Mesendoderm (in vitro differentiated cells): ENCODE measurements at regions not wholly inside any gene's neighbourhood (a gene's known extent, or its start where the extent isn't known, plus 50 kb on each side); places are given as distances from the start of the nearest gene placed in this dataset.

Experiments used
- DNase-seq: peaks from one replicate; pipeline ENCODE4 v3.0.0; 2013
- H2AK5ac ChIP-seq: 2 replicates; pipeline ENCODE4 v1.6.1; 2013; ENCODE audit warnings: low read length, inconsistent platforms
- H2BK120ac ChIP-seq: 2 replicates; pipeline ENCODE4 v1.6.1; 2013; ENCODE audit warnings: low read depth, mild to moderate bottlenecking, low read length, moderate library complexity, mixed read lengths
- H2BK15ac ChIP-seq: replicated peaks from 2 replicates; pipeline ENCODE4 v1.6.1; 2013; ENCODE audit warnings: low read depth, mild to moderate bottlenecking, moderate library complexity
- H2BK5ac ChIP-seq: 2 replicates; pipeline ENCODE4 v1.6.1; 2013; ENCODE audit warnings: low read length, inconsistent platforms
- H3K18ac ChIP-seq: 2 replicates; pipeline ENCODE4 v1.6.1; 2013; ENCODE audit warnings: mild to moderate bottlenecking, low read length, mixed read lengths
- H3K23ac ChIP-seq: one replicate; pipeline ENCODE4 v1.6.1; 2013; ENCODE audit warnings: low read length
- H3K27ac ChIP-seq: 2 replicates; pipeline ENCODE4 v1.5.1; 2013; ENCODE audit warnings: low read depth, mild to moderate bottlenecking, inconsistent platforms, low read length, moderate library complexity
- H3K27me3 ChIP-seq: 2 replicates; pipeline ENCODE4 v1.6.1; 2013; ENCODE audit warnings: low read length, control low read depth, mild to moderate bottlenecking, inconsistent platforms; ENCODE audit not compliant: insufficient read depth, poor library complexity
- H3K36me3 ChIP-seq: 2 replicates; pipeline ENCODE4 v1.6.1; 2013; ENCODE audit warnings: low read length, inconsistent platforms; ENCODE audit not compliant: control insufficient read depth, insufficient read depth
- H3K4ac ChIP-seq: one replicate; pipeline ENCODE4 v1.6.1; 2013; ENCODE audit warnings: low read depth, mild to moderate bottlenecking, low read length, moderate library complexity
- H3K4me1 ChIP-seq: 2 replicates; pipeline ENCODE4 v1.6.1; 2013; ENCODE audit warnings: low read depth, low read length, inconsistent platforms; ENCODE audit not compliant: control insufficient read depth
- H3K4me2 ChIP-seq: 2 replicates; pipeline ENCODE4 v1.6.1; 2013; ENCODE audit warnings: low read length
- H3K4me3 ChIP-seq: 2 replicates; pipeline ENCODE4 v1.5.1; 2013; ENCODE audit warnings: mild to moderate bottlenecking, low read length
- H3K56ac ChIP-seq: one replicate; pipeline ENCODE4 v1.6.1; 2013; ENCODE audit warnings: low read length
- H3K79me1 ChIP-seq: 2 replicates; pipeline ENCODE4 v1.6.1; 2013; ENCODE audit warnings: low read length, inconsistent platforms
- H3K79me2 ChIP-seq: 2 replicates; pipeline ENCODE4 v1.6.1; 2013; ENCODE audit warnings: mild to moderate bottlenecking, low read length; ENCODE audit not compliant: control insufficient read depth, insufficient read depth
- H3K9ac ChIP-seq: 2 replicates; pipeline ENCODE4 v1.6.1; 2013; ENCODE audit warnings: low read length, inconsistent platforms
- H4K5ac ChIP-seq: one replicate; pipeline ENCODE4 v1.6.1; 2013; ENCODE audit warnings: low read length
- H4K8ac ChIP-seq: one replicate; pipeline ENCODE4 v1.6.1; 2013; ENCODE audit warnings: low read depth, mild to moderate bottlenecking, control low read depth, low read length, moderate library complexity
- WGBS: extraction: QIAGEN DNeasy Blood & Tissue Kit; methylation state at CpG from one replicate; pipeline ENCODE4 v1.1.7; 2013; ENCODE audit warnings: low lambda C conversion rate, missing lambda C conversion rate; ENCODE audit not compliant: insufficient coverage; ENCODE audit errors: extremely low coverage; 5-methylcytosine and 5-hydroxymethylcytosine counted together

DNA sequence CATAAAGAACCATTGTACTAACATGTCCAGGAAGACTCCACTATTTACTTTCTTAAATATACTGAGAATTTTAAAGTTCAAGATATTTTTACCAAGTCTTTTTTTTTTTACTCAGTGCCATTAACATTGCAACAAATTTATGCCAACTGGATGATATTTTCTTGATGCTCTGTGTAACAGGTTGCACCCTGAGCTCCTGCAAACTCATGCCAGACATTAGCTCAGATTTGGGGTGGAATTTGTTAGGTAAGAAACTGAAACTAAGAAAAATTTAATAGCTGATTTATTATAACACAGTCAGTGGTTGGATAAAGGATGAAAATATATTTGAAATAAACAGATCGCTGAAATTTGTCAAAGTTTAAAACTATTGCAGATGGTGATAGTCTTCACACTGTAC lies 228.6 kb upstream of the SPHKAP start:
- H3K4me3 ChIP-seq = no peak overlapping the region
- H3K23ac ChIP-seq = no peak overlapping the region
- WGBS = no CpG with 5 or more reads among the region's 1 CpG
- no peaks in the 10 kb centered on the region for H3K27me3 ChIP-seq
- DNase-seq = no peak
- no peak overlapping the region for H2BK5ac ChIP-seq
- no peak overlapping the region for H2BK15ac ChIP-seq
- H3K79me2 ChIP-seq = no peaks in the 10 kb centered on the region
- no peak overlapping the region for H3K18ac ChIP-seq
- H3K27ac ChIP-seq = no peak overlapping the region
- no peak overlapping the region for H3K9ac ChIP-seq
- no peak overlapping the region for H2AK5ac ChIP-seq
- no peak overlapping the region for H3K4ac ChIP-seq
- no peaks in the 10 kb centered on the region for H3K4me1 ChIP-seq
- H4K8ac ChIP-seq = no peak overlapping the region
- H2BK120ac ChIP-seq = no peak overlapping the region
- H3K36me3 ChIP-seq = no peaks in the 10 kb centered on the region
- no peak overlapping the region for H3K4me2 ChIP-seq
- H3K79me1 ChIP-seq = no peaks in the 10 kb centered on the region
- no peak overlapping the region for H3K56ac ChIP-seq
- no peak overlapping the region for H4K5ac ChIP-seq

GRCh38 chr2:228409493-228409892 lies 228.0 kb upstream of the SPHKAP start:
- Histone ChIP-seq H3K9ac (no peak overlapping the region), H2BK5ac (no peak overlapping the region), H3K4me2 (no peak overlapping the region), H3K27ac (no peak overlapping the region), H2AK5ac (no peak overlapping the region), H3K4ac (no peak overlapping the region), H2BK120ac (no peak overlapping the region), H4K8ac (no peak overlapping the region), H3K36me3 (no peaks in the 10 kb centered on the region), H3K27me3 (no peaks in the 10 kb centered on the region), H4K5ac (no peak overlapping the region), H3K18ac (no peak overlapping the region), H3K56ac (no peak overlapping the region), H3K79me2 (no peaks in the 10 kb centered on the region), H3K79me1 (no peaks in the 10 kb centered on the region), H2BK15ac (no peak overlapping the region), H3K4me3 (no peak overlapping the region), H3K23ac (no peak overlapping the region), H3K4me1 (no peaks in the 10 kb centered on the region)
- no peak for DNase-seq
- WGBS = no CpG with 5 or more reads among the region's 1 CpG

DNA sequence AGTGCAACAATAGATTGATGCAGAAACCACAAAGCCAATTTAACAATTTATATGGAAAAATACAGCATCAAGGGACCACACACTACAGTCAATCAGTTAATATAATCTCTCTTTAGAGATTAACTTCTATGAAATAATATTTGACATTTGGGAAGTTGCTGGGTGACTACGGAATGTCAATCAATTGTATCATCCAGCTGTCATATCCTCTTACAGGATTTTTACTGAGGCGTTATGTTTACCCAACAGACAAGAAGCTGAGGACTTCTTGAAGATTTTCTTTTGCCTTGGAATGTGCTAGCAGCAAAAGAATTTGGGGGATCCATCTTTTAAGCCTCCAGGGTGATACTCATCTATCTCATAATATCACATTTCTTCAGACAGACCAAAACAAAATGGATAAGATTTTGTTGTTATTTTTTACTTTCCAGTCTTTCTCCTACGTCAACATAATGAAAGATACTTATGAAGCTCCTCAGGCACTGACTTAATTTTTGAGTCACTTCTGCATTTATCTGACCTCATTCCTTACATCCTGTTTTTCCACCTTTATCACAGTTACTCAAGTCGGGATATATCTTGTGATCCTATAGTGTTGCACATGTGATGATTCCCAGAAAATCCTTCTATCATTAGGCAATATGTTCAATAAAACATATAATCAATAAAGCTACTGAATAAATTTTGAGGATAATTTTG lies 227.2 kb upstream of the SPHKAP start:
- Histone ChIP-seq H3K23ac (no peak overlapping the region), H3K56ac (no peak overlapping the region), H3K18ac (no peak overlapping the region), H2BK5ac (no peak overlapping the region), H2BK120ac (no peak overlapping the region), H2BK15ac (no peak overlapping the region), H3K27ac (no peak overlapping the region), H3K4me2 (no peak overlapping the region), H3K4ac (no peak overlapping the region), H3K79me1 (no peaks in the 10 kb centered on the region), H4K5ac (no peak overlapping the region), H4K8ac (no peak overlapping the region), H3K27me3 (no peaks in the 10 kb centered on the region), H3K36me3 (no peaks in the 10 kb centered on the region), H3K4me3 (no peak overlapping the region), H3K9ac (no peak overlapping the region), H2AK5ac (no peak overlapping the region), H3K79me2 (no peaks in the 10 kb centered on the region), H3K4me1 (no peaks in the 10 kb centered on the region)
- DNase-seq = no peak
- WGBS = no CpG with 5 or more reads among the region's 4 CpGs

DNA sequence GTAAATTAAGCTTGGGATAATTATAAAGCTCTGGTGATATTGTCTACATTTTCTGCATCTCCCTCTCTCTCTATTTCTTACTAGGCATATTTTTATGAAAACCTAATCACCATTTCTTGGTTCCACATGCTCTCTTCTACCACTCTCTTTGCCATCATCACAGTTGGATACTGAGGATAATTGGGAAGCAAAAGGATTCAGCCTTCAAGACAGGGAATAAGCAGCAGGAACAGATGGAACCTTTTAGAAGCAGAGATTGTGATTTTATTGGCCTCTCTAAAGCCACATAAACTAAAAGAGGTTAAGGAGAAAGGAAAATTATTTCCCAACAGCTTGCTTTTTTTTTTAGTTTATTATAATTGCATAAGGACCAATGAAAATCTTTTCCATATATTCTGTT lies 226.3 kb upstream of the SPHKAP start:
- Histone ChIP-seq H3K36me3 (no peaks in the 10 kb centered on the region), H3K9ac (no peak overlapping the region), H3K4me1 (no peaks in the 10 kb centered on the region), H3K56ac (no peak overlapping the region), H3K27ac (no peak overlapping the region), H3K4me3 (no peak overlapping the region), H4K8ac (no peak overlapping the region), H3K4me2 (no peak overlapping the region), H3K27me3 (no peaks in the 10 kb centered on the region), H3K23ac (no peak overlapping the region), H2BK5ac (no peak overlapping the region), H2BK120ac (no peak overlapping the region), H4K5ac (no peak overlapping the region), H2BK15ac (no peak overlapping the region), H3K79me2 (no peaks in the 10 kb centered on the region), H2AK5ac (no peak overlapping the region), H3K79me1 (no peaks in the 10 kb centered on the region), H3K18ac (no peak overlapping the region), H3K4ac (no peak overlapping the region)
- DNase-seq = no peak

GRCh38 chr2:228401065-228401912 lies 219.8 kb upstream of the SPHKAP start:
- H3K27me3 ChIP-seq = no peaks in the 10 kb centered on the region
- H3K9ac ChIP-seq = no peak overlapping the region
- no peak overlapping the region for H2BK15ac ChIP-seq
- no peaks in the 10 kb centered on the region for H3K79me1 ChIP-seq
- H3K27ac ChIP-seq = no peak overlapping the region
- no peaks in the 10 kb centered on the region for H3K36me3 ChIP-seq
- H2AK5ac ChIP-seq = no peak overlapping the region
- no peak overlapping the region for H2BK120ac ChIP-seq
- no peak overlapping the region for H3K18ac ChIP-seq
- H3K4me3 ChIP-seq = no peak overlapping the region
- no CpG with 5 or more reads among the region's 3 CpGs for WGBS
- H3K56ac ChIP-seq = no peak overlapping the region
- H4K8ac ChIP-seq = no peak overlapping the region
- H2BK5ac ChIP-seq = no peak overlapping the region
- H3K4me2 ChIP-seq = no peak overlapping the region
- no peak for DNase-seq
- H3K23ac ChIP-seq = no peak overlapping the region
- H4K5ac ChIP-seq = no peak overlapping the region
- no peak overlapping the region for H3K4ac ChIP-seq
- no peaks in the 10 kb centered on the region for H3K4me1 ChIP-seq
- H3K79me2 ChIP-seq = no peaks in the 10 kb centered on the region
